HEK293 (cell line): ENCODE measurements at regions not wholly inside any gene's neighbourhood (a gene's known extent, or its start where the extent isn't known, plus 50 kb on each side); places are given as distances from the start of the nearest gene placed in this dataset.

ENCODE experiments used
- CTCF ChIP-seq: fragments of 450-650 bp; formaldehyde crosslinking; IDR thresholded peaks from 2 replicates; pipeline ENCODE4 v1.5.1; 2016; ENCODE audit warnings: missing biosample characterization, missing genetic modification characterization
- HOXC10 ChIP-seq: sonication (generic); formaldehyde crosslinking; IDR thresholded peaks from 2 replicates; pipeline ENCODE4 v1.8.1; 2023; ENCODE audit warnings: mild to moderate bottlenecking, missing genetic modification reagents
- KLF10 ChIP-seq: fragments of 450-650 bp; IDR thresholded peaks from 2 replicates; pipeline ENCODE4 v1.5.1; 2018; ENCODE audit warnings: missing biosample characterization, mild to moderate bottlenecking, missing genetic modification characterization
- ZBTB10 ChIP-seq: fragments of 450-650 bp; formaldehyde crosslinking; IDR thresholded peaks from 2 replicates; pipeline ENCODE4 v1.5.1; 2016; ENCODE audit warnings: missing biosample characterization, missing genetic modification characterization
- ZEB2 ChIP-seq: fragments of 450-650 bp; formaldehyde crosslinking; IDR thresholded peaks from 2 replicates; pipeline ENCODE4 v1.5.1; 2016; ENCODE audit warnings: missing biosample characterization, missing genetic modification characterization
- ZNF24 ChIP-seq: fragments of 450-650 bp; formaldehyde crosslinking; IDR thresholded peaks from 2 replicates; pipeline ENCODE4 v1.5.1; 2016; ENCODE audit warnings: missing biosample characterization, missing genetic modification characterization
- ZNF600 ChIP-seq: fragments of 450-650 bp; formaldehyde crosslinking; IDR thresholded peaks from 2 replicates; pipeline ENCODE4 v1.5.1; 2016; ENCODE audit warnings: missing biosample characterization, missing genetic modification characterization

- TF ChIP-seq CTCF, result no peak
- no peak for TF ChIP-seq ZBTB10 (tag by site-specific recombination)
- no peak for TF ChIP-seq HOXC10 (CRISPR knock-in tag)
- no peak for TF ChIP-seq ZEB2
- no peak for TF ChIP-seq ZNF24 (tag by site-specific recombination)
- no peak for TF ChIP-seq ZNF600
- TF ChIP-seq KLF10 (tag by site-specific recombination), result no peak
These were observed 761.4 kb downstream of the GRIK2 start for GRCh38 chr6:102154874-102155273.
